HG03432 (cell line): ENCODE measurements at regions not wholly inside any gene's neighbourhood (a gene's known extent, or its start where the extent isn't known, plus 50 kb on each side); places are given as distances from the start of the nearest gene placed in this dataset.
"Not testable (repeated sequence)": the region's sequence is repeated elsewhere in the genome, so short reads cannot be mapped to it uniquely, and the experiment has no call there.

Source experiments
- ATAC-seq: cut with Tn5 transposase; IDR thresholded peaks from one replicate; pipeline ENCODE4 v1.9.1; 2021; ENCODE audit warnings: mild to moderate bottlenecking, moderate library complexity; ENCODE audit not compliant: unreplicated experiment

DNA sequence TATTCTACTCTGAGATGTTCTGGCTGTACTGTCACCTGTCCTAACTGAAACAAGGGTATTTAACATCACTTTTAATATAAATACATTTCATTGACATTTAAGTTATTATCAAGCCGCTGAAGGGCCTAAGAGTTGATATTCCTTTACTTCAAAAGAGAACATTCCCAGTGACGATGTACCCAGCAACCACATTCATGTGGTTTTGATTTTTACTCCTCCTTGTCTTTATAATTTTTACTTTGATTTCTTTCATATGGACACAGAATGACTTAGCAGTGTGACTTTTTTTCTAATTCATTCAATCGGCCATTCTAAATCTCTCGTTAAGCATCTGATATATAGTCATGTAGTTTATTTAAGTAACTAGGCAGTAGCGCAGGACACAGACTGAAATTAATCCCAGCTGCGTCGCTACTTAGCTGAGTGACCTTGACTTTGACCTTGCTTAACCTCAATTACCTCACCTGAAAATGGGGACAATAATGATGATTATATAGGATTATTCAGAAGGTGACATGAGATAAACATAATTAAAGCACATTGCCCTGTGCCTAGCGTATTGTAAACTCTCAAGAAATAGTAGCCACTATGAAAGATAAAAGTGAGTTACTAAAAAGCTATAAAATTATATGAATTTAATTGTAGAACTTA, 476.6 kb downstream of the SETD4 start:
- no peak for ATAC-seq

DNA sequence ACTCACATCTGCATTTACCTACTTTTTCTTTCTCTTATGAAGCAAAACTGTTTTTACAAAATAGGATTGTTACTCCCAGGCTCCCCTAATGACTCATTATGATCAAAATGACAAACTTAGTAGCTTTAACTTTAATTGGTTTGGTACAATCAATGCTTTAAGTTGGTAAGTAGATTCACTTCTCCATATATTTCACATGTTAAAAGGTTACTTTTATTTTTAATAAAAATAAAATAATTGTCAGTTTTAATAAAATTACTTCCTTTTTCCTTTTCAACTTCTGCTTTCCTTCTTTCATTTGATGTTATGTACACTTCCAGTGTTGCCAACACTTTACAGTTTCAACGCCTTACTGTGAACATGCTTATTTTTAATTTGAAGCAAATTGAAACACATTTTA, 477.6 kb downstream of the SETD4 start:
- no peak for ATAC-seq

DNA sequence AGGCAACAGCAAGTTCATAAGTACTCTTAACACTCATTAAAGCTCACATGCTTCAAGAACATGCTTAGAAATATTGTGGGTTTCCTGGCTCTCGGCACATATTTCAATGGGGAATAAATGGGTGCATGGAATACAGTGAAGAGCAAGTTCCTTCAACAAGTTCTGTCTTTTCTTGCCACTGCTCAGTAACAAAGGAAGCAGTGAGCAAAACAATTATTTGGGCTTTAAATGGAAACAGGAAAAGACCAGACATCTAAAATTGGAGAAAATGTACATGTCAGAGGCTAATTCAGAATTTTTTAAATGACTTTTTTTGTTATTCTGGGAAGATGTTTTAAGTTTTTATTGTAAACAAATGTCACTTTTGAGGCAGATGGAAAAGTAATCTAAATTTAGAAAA, 478.7 kb downstream of the SETD4 start:
- no peak for ATAC-seq

DNA sequence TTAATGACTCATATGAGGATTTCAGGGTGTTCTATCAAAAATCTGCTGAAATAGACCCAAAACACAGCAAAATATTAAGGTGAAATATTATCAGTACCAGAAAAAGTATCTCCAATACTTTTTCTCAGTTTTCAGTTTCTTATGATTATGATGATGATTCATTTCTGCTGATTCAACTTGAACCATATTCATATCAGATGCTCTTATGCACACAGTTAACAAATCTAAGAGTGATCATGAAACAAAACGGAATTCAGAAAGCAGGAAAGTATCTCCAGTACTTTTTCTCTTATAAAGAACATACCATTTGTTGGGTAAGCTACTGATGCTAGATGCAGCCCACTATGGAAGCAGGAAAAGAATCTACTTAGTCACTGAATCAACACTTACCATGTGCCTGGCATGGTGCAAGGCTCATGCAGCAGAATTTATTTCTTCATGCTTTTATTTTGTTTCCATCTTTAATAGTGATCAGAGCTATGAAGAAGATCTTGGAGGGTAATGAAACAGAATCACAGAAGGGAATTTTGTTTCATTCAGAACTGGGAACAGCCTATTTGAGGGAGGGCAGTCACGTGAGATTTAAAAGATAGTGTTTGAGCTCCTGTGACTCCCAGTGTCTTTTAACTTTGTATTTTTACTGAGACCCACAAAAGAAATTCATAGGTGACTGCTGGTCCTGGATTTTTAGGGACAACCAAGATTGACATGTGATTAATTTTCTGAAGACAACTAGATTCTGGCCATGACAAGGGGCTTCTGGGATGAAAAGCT, 480.6 kb downstream of the SETD4 start:
- no peak for ATAC-seq

DNA sequence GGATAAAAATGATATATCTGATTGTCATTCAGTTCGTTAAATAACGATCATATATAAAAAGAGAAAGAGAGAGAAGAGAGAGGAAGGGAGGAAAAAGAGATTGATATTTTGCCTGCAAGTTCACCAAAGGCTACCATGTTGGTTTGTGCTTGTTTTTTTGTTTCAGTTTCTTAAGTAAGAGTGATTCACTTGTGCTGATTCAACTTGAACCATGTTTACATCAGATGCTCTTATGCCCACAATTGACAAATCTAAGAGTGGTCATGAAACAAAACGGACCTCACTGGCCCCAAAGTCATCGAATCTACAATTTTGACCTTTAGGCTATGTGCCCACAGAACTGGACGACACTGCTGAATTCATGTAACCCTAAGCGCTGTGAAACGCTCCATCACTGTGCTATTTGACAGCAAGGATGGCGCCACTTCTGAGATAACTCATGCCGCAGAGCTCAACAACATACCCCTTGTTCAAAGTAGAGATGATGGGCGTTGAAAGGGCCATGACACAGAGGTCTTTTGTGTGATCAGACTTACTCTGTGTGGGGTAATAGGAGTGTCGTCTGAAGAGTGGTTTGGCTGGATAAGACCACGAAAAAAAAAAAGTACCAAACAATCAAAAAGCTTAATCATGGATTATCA, 481.4 kb downstream of the SETD4 start:
- no peak for ATAC-seq

DNA sequence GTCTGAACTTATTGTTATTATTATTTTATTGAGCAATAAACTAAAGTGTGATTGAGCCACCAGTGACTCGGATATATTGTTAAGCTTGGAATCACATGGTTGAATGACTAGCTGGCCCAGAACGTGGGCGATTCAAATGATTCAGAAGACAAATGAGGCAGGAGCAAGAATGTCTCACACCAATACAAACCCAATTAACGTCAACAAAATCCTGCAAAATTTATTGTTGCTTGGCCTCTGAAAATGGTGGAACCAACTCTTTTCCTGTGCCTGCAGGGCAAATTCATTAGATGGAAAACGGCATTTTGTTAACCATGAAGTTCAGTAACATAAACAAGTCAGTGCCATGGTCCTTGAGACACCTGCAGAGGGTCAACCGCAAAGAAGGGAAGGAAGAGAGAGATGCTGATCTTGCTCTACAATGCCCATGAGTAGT, 482.0 kb downstream of the SETD4 start:
- ATAC-seq = no peak

DNA sequence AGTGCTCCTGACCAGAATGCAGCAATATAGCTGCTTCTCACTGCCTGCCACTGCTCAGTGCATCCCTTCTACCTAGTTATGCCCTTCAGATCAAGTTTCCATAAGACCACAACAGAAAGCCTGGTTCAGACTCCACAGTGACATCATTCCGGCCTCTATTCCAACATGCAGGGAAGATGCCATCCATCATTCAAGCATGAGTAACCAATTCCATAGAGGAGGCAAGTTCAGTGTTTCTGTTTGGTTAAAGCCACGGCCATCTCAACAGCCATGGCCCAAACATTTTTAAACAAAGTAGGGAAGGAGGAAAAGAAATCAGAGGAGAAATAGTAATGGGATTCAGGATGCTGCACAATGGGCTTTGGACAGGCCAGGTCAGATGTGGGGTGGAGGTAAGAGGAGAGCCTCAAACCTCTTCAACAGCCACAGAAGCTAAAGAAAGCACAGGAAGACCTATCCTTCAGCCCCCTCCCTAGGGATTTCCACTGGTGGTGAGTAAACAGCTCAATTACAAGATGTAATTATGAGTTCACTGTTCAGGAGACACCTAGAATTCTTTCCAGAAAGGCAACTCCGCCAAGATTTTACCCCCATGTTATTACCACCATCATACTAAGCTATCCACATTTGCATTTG, 484.9 kb downstream of the SETD4 start:
- ATAC-seq = no peak

DNA sequence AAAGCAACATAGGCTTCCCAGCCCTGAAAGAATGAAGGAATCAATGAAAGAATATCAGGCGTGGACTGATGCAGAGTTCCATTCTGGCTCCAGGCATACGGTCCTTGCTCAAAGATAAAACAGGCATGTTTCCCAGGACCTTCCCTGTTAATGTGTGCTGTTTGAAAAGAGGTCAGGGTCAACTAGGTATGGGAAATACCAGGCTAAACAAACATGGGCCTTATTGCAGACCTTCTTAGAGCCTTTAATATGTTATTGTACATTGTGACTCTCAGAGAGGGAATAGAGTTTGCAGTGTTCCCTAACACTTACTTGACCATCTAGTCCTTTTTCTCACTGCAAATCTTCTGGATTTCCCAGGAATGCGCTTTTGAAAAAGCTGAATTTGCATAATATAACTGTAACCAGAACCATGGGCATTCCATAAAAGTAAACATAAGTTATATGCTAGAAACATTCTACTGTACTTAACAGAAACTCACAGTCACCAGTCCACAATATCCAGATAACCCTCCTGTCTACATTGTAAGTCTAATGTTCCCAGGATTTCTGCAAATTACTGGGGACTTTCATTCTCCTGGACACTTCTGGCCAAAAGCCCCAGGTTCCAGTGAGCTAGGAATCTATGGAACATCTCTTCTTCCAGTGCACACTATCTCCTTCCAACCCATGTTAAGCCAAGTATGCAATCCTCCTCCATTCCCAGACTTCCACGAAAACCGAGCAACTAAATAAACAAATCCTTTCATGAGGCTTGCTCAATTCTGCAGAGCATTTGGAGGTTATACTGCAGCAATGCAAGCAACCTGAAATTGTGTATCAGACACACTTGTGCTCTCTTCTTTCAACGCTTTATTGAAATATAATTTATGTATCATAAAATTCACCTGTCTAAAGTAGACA, 486.6 kb downstream of the SETD4 start:
- no peak for ATAC-seq

DNA sequence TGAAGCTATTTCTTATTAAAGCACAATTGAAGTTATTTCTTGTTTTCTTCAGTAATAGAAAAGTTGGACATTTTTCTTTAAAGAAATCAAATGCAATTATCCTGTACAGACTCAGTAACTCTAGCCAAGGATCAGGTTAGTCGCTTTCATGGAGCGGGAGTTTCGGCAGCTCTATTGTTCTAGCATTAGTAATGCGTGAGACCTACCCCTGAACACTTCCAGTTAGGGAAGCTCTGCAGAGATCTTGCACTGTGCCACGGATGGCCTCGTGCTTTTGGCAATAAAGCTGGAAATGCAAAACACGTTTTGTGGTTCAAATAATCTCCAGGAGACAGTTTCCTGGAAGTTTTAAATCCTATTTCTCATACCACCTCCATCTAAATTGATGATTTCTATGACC, 488.4 kb downstream of the SETD4 start:
- ATAC-seq = no peak

DNA sequence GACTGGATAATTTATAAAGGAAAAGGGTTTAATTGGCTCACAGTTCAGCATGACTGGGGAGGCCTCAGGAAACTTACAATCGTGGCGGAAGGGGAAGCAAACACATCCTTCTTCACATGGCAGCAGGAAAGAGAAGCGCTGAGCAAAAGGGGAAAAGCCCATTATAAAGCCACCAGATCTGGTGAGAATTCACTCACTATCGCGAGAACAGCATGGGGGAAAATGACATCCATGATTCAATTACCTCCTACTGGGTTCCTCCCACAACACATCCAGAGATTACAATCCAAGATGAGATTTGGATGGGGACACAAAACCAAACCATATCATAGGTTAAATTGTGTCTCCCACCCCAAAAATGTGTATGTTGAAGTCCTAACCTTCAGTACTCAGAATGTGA, 491.7 kb downstream of the SETD4 start:
- no peak for ATAC-seq

DNA sequence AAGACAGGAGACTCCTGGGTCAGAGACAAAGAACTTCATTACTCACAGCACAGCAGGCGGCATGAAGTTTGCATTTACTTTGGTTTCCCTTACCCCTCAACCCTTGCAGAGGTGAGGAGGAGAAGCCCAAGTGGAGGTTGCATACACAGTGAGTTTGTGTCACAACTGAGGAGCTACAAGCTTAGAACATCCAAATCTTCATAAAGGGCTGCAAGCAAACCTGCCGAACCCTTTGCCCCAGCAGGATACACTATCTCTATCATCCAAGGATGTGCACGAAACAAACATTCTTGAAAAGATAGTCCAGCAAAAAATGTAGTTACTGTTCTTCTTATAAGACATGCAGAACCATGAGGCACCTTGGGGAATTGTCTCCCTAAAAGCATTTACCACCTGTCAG, 493.5 kb downstream of the SETD4 start:
- no peak for ATAC-seq

DNA sequence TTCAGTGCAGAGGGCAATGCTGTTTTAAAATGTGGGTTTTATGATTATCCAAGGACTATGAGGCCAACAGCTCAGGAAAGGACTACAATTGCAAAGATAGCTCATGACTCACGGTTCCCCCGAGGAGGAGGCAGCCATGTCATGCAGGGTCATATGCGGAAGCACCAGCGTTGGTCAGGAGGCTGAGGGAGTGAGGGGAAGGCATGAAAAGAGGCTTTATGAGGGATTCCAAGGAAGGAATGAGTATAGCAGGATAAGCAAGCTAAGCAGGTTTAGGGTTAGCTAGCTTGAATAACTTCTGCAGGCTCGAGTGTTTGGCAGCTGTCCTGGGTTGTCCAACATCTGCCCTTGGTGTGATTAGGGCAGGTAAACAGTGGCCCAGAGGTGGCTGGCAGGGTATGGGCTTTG, 495.1 kb downstream of the SETD4 start:
- ATAC-seq = no peak

DNA sequence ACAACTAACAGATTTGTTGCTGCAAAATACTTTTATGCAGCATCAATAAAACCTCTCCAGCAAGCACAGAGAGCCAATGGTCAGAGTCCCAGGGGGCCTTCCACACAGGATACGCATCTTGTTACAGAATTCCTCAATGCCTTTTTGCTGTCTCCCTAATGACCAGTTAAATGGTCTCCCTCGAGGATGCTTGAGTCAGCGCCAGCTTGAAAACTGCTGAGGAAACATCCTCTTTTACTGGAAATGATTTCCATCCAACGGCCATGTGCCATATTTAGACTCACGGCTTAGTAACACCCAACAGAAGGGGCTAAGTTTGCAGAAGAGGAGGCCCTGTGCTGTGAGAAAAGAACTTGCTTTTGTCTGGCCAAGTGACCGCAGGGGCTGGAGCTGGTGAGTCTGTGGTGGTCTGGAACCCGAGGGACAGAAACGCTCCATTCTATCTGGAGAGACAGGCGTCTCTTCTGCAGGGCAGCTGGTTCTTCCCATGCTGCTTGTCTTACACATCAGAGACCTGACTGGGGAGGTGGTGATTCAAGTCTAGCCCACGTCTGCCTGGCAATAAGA, 496.4 kb downstream of the SETD4 start:
- ATAC-seq = no peak

DNA sequence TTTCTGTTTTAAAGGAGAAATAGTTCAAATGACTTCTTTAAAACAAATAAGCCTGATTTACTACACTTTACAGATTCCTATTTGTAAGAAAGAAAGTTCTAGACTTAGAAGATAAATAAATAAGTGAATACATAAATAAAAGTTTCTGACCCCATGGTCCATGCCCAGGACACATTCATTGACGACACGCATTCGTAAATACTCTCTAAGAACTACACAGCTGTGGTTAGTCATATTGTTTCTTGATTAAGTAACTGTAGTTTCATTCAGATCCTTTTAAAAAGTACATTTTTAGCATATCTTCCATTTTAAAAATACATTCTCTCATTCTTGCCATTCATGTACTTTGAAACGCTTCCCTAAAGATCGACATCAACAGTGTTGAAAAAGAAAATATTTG, 497.4 kb downstream of the SETD4 start:
- ATAC-seq = no peak

DNA sequence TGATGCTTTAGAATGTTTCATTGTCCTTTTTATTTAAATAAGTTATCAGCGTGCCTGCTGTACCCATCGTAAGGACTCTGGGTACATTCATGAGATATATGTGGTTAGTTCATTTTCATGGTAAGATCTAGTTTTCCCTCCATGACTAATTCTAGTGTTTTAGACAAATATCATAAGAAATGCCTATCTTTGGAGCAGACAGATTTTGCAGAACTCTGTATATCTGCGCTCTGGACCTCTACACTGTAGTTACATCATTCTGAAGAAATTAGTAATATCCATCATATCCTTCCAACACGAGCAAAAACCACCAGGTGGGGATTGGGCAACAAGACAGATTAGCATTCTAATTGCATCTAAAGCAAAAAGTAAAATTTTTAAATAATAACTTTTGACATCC, 499.2 kb downstream of the SETD4 start:
- no peak for ATAC-seq

DNA sequence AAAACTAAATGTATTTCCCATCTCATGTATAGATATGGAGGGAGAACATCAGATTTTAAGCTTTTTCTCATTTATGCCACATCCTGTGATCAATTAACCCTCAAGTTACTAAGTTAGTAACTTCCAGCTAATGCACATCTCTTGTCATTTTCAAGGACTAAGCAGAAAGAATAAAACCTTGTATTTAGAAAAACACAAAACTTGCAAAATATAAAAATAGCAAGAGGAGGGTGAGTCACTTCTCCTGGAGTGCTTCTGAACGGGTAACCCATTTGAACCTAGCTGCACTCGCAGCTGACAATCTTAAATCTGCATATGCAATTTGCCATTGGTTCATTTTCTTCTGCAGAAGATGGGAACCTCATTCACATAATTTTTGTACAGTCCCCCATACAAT, 500.5 kb downstream of the SETD4 start:
- no peak for ATAC-seq

DNA sequence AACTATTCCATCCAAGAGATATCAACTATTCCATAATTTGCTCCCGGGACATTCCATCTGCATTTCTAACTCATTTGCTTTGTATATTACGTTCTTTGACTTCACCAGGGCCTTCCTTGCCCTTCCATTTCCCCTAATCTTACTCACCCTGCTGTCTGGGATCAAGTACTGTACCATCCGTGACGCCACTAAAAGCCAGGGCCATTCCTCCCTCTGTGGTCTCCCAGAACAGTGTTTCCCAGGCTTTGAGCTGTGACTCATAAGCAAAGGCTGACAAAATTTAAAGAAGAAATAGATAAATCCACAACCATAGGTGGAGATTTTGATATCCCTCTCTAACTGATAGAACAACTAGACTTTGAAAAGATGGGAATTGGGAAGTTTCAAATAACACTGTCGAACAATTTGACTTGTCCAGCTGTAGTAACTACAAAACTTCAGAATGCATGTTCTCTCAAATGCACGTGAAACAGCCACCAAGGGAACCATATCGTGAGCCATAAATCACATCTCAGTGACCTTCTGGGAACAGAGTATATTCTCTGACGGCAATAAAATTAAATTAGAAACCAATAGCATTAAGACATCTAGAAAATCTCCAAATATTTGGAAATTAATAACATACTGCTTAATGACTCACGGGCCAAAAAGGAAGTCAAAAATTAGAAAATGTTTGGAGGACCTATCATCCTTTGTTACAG, 501.0 kb downstream of the SETD4 start:
- no peak for ATAC-seq

DNA sequence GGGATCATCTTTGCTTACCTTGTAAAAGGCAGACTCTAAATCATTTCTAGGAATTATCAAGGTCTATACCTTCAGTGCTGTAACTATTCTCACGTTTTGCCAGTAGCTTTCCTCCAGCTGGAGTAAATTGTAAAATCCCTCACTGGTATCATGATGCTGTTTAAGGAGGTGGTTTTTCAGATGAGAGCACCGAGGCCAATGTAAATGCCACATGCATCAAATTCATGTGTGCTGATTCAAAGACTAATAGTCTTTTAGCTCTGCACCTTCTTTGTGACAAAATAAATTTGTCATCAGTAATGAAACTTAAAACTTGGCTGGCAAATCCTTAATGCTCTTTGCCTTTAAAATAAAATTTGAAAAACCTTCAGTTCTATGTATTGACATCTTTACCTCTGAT, 503.8 kb downstream of the SETD4 start:
- no peak for ATAC-seq

DNA sequence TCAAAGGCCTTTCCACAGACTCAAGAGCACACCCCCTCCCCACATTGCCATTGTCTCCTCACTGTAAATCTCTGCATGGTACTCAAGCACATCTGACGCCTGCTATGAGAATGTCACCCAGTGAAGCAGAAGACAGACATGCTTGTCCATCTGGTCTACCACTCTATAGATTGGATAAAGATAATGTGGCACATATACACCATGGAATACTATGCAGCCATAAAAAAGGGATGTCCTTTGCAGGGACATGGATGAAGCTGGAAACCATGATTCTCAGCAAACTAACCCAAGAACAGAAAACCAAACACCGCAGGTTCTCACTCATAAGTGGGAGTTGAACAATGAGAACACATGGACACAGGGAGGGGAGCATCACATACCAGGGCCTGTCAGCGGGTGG, 503.4 kb upstream of the RUNX1 start:
- not testable (repeated sequence) for ATAC-seq
